Activated B cell treated with CpG ODN at 0.5 μM for 24 hours (primary cell): ENCODE measurements at regions not wholly inside any gene's neighbourhood (a gene's known extent, or its start where the extent isn't known, plus 50 kb on each side); places are given as distances from the start of the nearest gene placed in this dataset.

Experiments
- ATAC-seq: fragments of 200-7000 bp; cut with Tn5 transposase; one replicate; pipeline ENCODE4 v1.10.0; 2021; ENCODE audit warnings: low read depth, mild to moderate bottlenecking, moderate library complexity
- CTCF ChIA-PET: fragments of 350-600 bp; sonication (Branson Sonifier 250); formaldehyde crosslinking; loops from one replicate; lab custom pipeline; 2021; ENCODE audit warnings: antibody characterized with exemption; lab: Charles Lee
- POLR2A ChIA-PET: fragments of 350-600 bp; sonication (Branson Sonifier 250); formaldehyde crosslinking; loops from one replicate; lab custom pipeline; 2021; ENCODE audit warnings: antibody characterized with exemption; lab: Charles Lee
- DNase-seq: peaks from one replicate; pipeline ENCODE4 v3.0.0; 2022
- H3K27ac Mint-ChIP-seq: one replicate; pipeline ENCODE4 v1.8.0; 2020; ENCODE audit warnings: mixed read lengths
- H3K27me3 Mint-ChIP-seq: one replicate; pipeline ENCODE4 v1.8.0; 2021; ENCODE audit warnings: mixed read lengths
- H3K36me3 Mint-ChIP-seq: one replicate; pipeline ENCODE4 v1.8.0; 2021; ENCODE audit warnings: low read depth, mixed read lengths
- H3K4me1 Mint-ChIP-seq: one replicate; pipeline ENCODE4 v1.8.0; 2021; ENCODE audit warnings: mixed read lengths
- H3K4me3 Mint-ChIP-seq: one replicate; pipeline ENCODE4 v1.8.0; 2020; ENCODE audit warnings: mild to moderate bottlenecking, mixed read lengths
- H3K9me3 Mint-ChIP-seq: one replicate; pipeline ENCODE4 v1.8.0; 2020; ENCODE audit warnings: mixed read lengths
- intact Hi-C: fragments of 100-400 bp; cut with micrococcal nuclease; formaldehyde crosslinking; loops from one replicate; pipeline ENCODE4 v1.15.1; 2024
- TF ChIP-seq, protein P1 (sequence below): fragments of 200-600 bp; IDR thresholded peaks from one replicate; pipeline ENCODE4 v1.8.0; 2022; ENCODE audit warnings: antibody characterized with exemption, mild to moderate bottlenecking

DNA sequence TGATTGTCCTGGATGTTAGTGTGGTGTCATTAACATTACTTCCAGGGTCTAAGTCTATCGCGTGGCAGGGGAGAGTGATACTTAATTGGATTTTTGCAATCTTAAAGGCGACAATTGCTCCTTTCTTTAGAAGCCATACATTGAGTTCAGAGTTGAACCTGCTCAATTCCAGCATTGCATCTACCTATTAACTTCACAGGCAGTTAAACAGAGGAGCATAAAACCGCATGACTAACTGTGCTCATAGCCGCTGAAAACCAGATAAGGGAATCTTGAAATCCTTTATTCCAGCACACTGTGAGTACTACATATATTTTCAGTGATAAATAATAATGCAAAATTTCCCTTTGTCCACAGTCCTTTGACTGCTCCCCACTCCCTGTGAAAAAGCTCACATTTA lies 255.3 kb downstream of the STK31 start:
- Mint-ChIP-seq H3K4me1 (no peaks in the 10 kb centered on the region), H3K36me3 (no peaks in the 10 kb centered on the region), H3K27ac (no peak overlapping the region), H3K27me3 (peaks cover 2% of the 10 kb centered on the region), H3K4me3 (no peak overlapping the region), H3K9me3 (no peaks in the 10 kb centered on the region)
- TF ChIP-seq, protein P1, sequence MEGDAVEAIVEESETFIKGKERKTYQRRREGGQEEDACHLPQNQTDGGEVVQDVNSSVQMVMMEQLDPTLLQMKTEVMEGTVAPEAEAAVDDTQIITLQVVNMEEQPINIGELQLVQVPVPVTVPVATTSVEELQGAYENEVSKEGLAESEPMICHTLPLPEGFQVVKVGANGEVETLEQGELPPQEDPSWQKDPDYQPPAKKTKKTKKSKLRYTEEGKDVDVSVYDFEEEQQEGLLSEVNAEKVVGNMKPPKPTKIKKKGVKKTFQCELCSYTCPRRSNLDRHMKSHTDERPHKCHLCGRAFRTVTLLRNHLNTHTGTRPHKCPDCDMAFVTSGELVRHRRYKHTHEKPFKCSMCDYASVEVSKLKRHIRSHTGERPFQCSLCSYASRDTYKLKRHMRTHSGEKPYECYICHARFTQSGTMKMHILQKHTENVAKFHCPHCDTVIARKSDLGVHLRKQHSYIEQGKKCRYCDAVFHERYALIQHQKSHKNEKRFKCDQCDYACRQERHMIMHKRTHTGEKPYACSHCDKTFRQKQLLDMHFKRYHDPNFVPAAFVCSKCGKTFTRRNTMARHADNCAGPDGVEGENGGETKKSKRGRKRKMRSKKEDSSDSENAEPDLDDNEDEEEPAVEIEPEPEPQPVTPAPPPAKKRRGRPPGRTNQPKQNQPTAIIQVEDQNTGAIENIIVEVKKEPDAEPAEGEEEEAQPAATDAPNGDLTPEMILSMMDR: no peak
- ChIA-PET POLR2A (no interaction called here), CTCF (no interaction called here)
- DNase-seq (no peak), ATAC-seq (no peak)
- intact Hi-C loops: no loop called here

DNA sequence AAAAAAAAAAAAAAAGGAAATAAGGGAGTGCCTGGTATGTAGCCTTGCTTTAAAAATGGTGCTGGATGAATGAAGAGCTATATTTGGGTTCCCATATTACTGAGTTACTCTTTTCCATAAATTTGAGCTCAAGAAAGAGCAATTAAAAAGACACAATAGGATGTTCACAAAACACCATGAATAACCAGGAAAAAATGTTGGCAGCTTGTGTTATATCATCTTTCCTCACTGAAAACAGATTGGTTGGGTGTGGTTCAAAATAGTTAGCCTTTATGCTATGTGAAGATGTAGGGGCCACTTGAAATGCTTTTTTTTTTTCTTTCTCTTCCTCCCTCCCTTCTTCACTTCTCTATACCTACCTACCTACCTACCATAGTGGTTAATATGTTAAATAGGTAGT lies 256.9 kb downstream of the STK31 start:
- no peaks in the 10 kb centered on the region for H3K27me3 Mint-ChIP-seq
- DNase-seq (no peak), ATAC-seq (no peak)
- TF ChIP-seq, protein P1: no peak
- no peak overlapping the region for H3K27ac Mint-ChIP-seq
- POLR2A ChIA-PET: no interaction called here
- intact Hi-C loops: no loop called here
- H3K4me3 Mint-ChIP-seq: no peak overlapping the region
- CTCF ChIA-PET: no interaction called here
- H3K9me3 Mint-ChIP-seq: no peaks in the 10 kb centered on the region
- H3K4me1 Mint-ChIP-seq: no peaks in the 10 kb centered on the region
- H3K36me3 Mint-ChIP-seq: no peaks in the 10 kb centered on the region

DNA sequence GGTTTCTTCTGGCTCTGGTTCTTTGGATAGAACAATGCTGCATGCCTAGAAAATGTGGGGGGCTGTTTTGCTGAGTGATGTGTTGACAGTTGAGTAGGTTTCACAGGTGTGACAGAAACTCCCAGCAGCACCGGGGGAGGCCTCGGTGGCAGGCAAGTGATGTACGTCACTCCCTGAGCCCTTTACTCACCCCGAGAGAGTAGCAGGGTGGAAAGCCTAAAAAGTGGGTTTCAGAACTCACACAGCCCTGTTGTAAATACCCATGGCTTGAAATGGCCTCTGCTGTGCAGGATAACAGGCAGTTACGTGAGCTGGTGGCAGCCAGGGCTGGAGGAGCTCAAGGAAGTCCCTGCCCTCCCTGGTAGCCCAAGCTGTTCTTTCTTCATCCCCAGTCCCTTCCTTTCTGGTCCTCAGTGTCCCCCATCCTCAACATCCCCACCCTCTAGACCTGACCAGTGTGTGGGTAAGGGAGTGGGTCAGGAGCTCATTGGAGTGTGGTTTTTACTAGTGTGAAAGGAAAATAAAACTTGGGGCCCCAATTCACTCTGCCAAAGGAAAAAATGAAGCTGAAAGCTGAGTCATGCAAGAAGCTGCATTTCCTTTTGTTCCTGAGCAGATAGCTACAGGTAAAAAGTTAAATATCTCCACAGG lies 258.1 kb downstream of the STK31 start:
- ATAC-seq (no peak), DNase-seq (no peak)
- Mint-ChIP-seq H3K4me3 (no peak overlapping the region), H3K27ac (no peak overlapping the region), H3K4me1 (no peaks in the 10 kb centered on the region), H3K36me3 (no peaks in the 10 kb centered on the region), H3K9me3 (no peaks in the 10 kb centered on the region), H3K27me3 (no peaks in the 10 kb centered on the region)
- TF ChIP-seq, protein P1: no peak
- ChIA-PET CTCF (no interaction called here), POLR2A (no interaction called here)
- intact Hi-C loops: no loop called here

DNA sequence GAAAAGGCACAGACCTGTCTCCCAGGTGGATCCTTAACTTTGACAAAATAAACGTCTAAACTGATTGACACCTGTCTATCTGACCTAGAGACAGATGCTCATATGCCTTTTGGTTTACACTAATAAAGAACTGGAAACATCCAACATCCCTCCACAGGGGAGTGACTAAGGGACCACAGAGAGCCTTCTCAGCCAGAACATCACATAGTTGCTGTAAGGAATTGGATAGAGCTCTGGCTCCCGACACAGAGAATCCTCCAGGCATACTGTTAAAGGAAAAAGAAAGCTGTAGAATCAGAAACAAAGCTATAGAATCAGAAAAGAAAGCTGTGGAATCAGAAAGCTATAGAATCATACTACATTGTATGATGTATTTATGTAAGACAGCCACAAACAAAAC lies 258.8 kb downstream of the STK31 start:
- POLR2A ChIA-PET: interaction anchor here (0.7 kb wide), 1 partner anchor 63 kb away, joined by 3 read pairs; no protein-coding TSS in a partner anchor
- intact Hi-C loops: no loop called here
- H3K36me3 Mint-ChIP-seq: no peaks in the 10 kb centered on the region

DNA sequence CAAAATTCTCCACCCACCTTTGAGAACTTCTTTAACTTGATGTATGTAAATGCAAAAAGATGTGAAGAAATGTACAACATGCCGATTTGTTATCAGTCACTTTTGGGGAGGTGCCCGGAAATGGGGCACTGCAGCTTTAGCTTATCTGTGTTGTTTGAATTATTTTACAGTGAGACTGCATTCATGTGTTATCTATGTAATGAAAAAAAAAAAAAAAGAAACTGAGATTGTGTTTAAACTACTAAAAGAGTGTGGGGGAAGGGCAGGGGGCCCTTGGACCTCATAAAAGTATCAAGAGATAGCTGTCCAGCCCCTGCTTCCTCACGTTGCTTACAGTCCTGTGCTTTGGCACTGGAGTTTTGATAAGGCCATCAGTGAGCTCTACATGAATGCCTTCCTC lies 259.4 kb downstream of the STK31 start:
- CTCF ChIA-PET: no interaction called here

More for the DNA sequence above, 258.8 kb downstream of the STK31 start:
- ATAC-seq (no peak), DNase-seq (no peak)
- no peak overlapping the region for H3K4me3 Mint-ChIP-seq
- H3K9me3 Mint-ChIP-seq: no peaks in the 10 kb centered on the region
- TF ChIP-seq, protein P1: no peak
- H3K27me3 Mint-ChIP-seq: no peaks in the 10 kb centered on the region
- H3K27ac Mint-ChIP-seq: no peak overlapping the region
- CTCF ChIA-PET: no interaction called here
- H3K4me1 Mint-ChIP-seq: no peaks in the 10 kb centered on the region

More for the DNA sequence above, 259.4 kb downstream of the STK31 start:
- POLR2A ChIA-PET: interaction anchor here (0.7 kb wide), 1 partner anchor 62 kb away, joined by 3 read pairs; no protein-coding TSS in a partner anchor
- TF ChIP-seq, protein P1: no peak
- H3K9me3 Mint-ChIP-seq: no peaks in the 10 kb centered on the region
- no peak for DNase-seq
- no peaks in the 10 kb centered on the region for H3K27me3 Mint-ChIP-seq
- H3K36me3 Mint-ChIP-seq: no peaks in the 10 kb centered on the region
- no peak for ATAC-seq
- H3K4me3 Mint-ChIP-seq: no peak overlapping the region
- intact Hi-C loops: no loop called here
- no peaks in the 10 kb centered on the region for H3K4me1 Mint-ChIP-seq
- no peak overlapping the region for H3K27ac Mint-ChIP-seq
